PC-9 (cell line): ENCODE measurements at regions not wholly inside any gene's neighbourhood (a gene's known extent, or its start where the extent isn't known, plus 50 kb on each side); places are given as distances from the start of the nearest gene placed in this dataset.

Source experiments
- BruUV-seq: library from RNA; stranded (reverse); fragments of 400-500 nt; replicated peaks from 2 replicates; lab custom pipeline; 2021; lab: Mats Ljungman, UMichigan
- CTCF ChIA-PET: fragments of 300-600 bp; sonication (Branson Sonifier 250); formaldehyde crosslinking; loops from one replicate; lab custom pipeline; 2022; ENCODE audit warnings: antibody characterized with exemption; lab: Charles Lee
- POLR2A ChIA-PET: fragments of 300-600 bp; sonication (Branson Sonifier 250); formaldehyde crosslinking; loops from one replicate; lab custom pipeline; 2022; ENCODE audit warnings: antibody characterized with exemption; ENCODE audit not compliant: unreplicated experiment; lab: Charles Lee
- DNase-seq, 2 experiments: peaks; one replicate each; pipeline versions ENCODE4 v3.0.0 to v3.0.0-alpha.2; 2015 to 2022; ENCODE audit warnings: mixed read lengths in 1 of 2
- H2AFZ ChIP-seq: fragments of 200-600 bp; sonication (generic); 2 replicates; pipeline ENCODE4 v1.8.1; 2017; ENCODE audit warnings: antibody characterized with exemption
- H3F3A ChIP-seq: fragments of 200-600 bp; sonication (generic); 2 replicates; pipeline ENCODE4 v1.8.1; 2017; ENCODE audit warnings: antibody characterized with exemption, mild to moderate bottlenecking, low read depth; ENCODE audit not compliant: insufficient read depth
- H3K27ac ChIP-seq: fragments of 200-600 bp; sonication (generic); 2 replicates; pipeline ENCODE4 v1.6.1; 2016; ENCODE audit warnings: mixed run types
- H3K27me3 ChIP-seq: fragments of 200-600 bp; sonication (generic); 2 replicates; pipeline ENCODE4 v1.6.1; 2016; ENCODE audit warnings: low read depth, mixed run types; ENCODE audit not compliant: insufficient read depth
- H3K36me3 ChIP-seq: fragments of 200-600 bp; sonication (generic); 2 replicates; pipeline ENCODE4 v1.6.1; 2016; ENCODE audit warnings: low read depth, mixed run types
- H3K4me1 ChIP-seq: fragments of 200-600 bp; sonication (generic); replicated peaks from 2 replicates; pipeline ENCODE4 v1.6.1; 2016; ENCODE audit warnings: mixed run types; ENCODE audit not compliant: insufficient read depth
- H3K4me2 ChIP-seq: fragments of 200-600 bp; sonication (generic); 2 replicates; pipeline ENCODE4 v1.6.1; 2017; ENCODE audit warnings: mixed run types
- H3K4me3 ChIP-seq: fragments of 200-600 bp; sonication (generic); 2 replicates; pipeline ENCODE4 v1.6.1; 2016; ENCODE audit warnings: mixed run types
- H3K79me2 ChIP-seq: fragments of 200-600 bp; sonication (generic); 2 replicates; pipeline ENCODE4 v1.6.1; 2017; ENCODE audit warnings: low read depth, mixed run types
- H3K9me2 ChIP-seq: fragments of 200-600 bp; sonication (generic); 2 replicates; pipeline ENCODE4 v1.8.1; 2017; ENCODE audit warnings: mild to moderate bottlenecking; ENCODE audit not compliant: insufficient read depth
- H3K9me3 ChIP-seq: fragments of 200-600 bp; sonication (generic); 2 replicates; pipeline ENCODE4 v1.8.1; 2016; ENCODE audit warnings: low read depth; ENCODE audit not compliant: insufficient read depth
- H4K20me1 ChIP-seq: fragments of 200-600 bp; sonication (generic); 2 replicates; pipeline ENCODE4 v1.8.1; 2017; ENCODE audit not compliant: insufficient read depth
- EZH2 ChIP-seq: fragments of 200-600 bp; sonication (generic); IDR thresholded peaks from 2 replicates; pipeline ENCODE4 v1.8.0; 2017; ENCODE audit warnings: antibody characterized with exemption, low read depth
- intact Hi-C: fragments of 100-400 bp; cut with micrococcal nuclease; formaldehyde crosslinking; loops from one replicate; pipeline ENCODE4 v1.10.0; 2022; ENCODE audit not compliant: unreplicated experiment
- TF ChIP-seq, protein P1 (sequence below): fragments of 200-600 bp; sonication (generic); conservative IDR thresholded peaks from 2 replicates; pipeline ENCODE4 v1.6.1; 2017; ENCODE audit warnings: mixed run types, antibody characterized with exemption, mild to moderate bottlenecking, moderate library complexity

- Histone ChIP-seq H3K27me3 (no peaks in the 10 kb centered on the region), H3K9me3 (peaks cover 7% of the 10 kb centered on the region), H3F3A (peaks cover 22% of the 10 kb centered on the region; the same call in 1 of the 2 replicates), H4K20me1 (no peaks in the 10 kb centered on the region), H3K4me2 (no peak overlapping the region), H3K36me3 (peaks cover 7% of the 10 kb centered on the region; the same call in 1 of the 2 replicates), H3K4me3 (no peak overlapping the region), H3K4me1 (peaks cover 45% of the 10 kb centered on the region), H3K9me2 (no peaks in the 10 kb centered on the region), H3K27ac (no peak overlapping the region), H2AFZ (no peak overlapping the region), H3K79me2 (no peaks in the 10 kb centered on the region)
- no TSS peak for BruUV-seq
- peak; percentile 29 to 65 for DNase-seq
- POLR2A ChIA-PET: no interaction called here
- TF ChIP-seq EZH2: no peak
- TF ChIP-seq, protein P1, sequence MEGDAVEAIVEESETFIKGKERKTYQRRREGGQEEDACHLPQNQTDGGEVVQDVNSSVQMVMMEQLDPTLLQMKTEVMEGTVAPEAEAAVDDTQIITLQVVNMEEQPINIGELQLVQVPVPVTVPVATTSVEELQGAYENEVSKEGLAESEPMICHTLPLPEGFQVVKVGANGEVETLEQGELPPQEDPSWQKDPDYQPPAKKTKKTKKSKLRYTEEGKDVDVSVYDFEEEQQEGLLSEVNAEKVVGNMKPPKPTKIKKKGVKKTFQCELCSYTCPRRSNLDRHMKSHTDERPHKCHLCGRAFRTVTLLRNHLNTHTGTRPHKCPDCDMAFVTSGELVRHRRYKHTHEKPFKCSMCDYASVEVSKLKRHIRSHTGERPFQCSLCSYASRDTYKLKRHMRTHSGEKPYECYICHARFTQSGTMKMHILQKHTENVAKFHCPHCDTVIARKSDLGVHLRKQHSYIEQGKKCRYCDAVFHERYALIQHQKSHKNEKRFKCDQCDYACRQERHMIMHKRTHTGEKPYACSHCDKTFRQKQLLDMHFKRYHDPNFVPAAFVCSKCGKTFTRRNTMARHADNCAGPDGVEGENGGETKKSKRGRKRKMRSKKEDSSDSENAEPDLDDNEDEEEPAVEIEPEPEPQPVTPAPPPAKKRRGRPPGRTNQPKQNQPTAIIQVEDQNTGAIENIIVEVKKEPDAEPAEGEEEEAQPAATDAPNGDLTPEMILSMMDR: no peak
- intact Hi-C loops: no loop called here
- CTCF ChIA-PET: no interaction called here
Measured at GRCh38 chr2:70360661-70361270, 58.9 kb upstream of the FAM136A start.

GRCh38 chr2:70357684-70358071 lies 55.8 kb upstream of the FAM136A start:
- H3K79me2 ChIP-seq: no peaks in the 10 kb centered on the region
- ChIA-PET POLR2A (interaction anchor here (0.6 to 0.9 kb wide), 4 partner anchors 63 to 238 kb away, joined by 5 to 10 read pairs (median 6); no protein-coding TSS in a partner anchor), CTCF (interaction anchor here (0.7 to 1.0 kb wide), 3 partner anchors 54 to 166 kb away, joined by 3 to 11 read pairs (median 3); no protein-coding TSS in a partner anchor)
- H3F3A ChIP-seq: peaks cover 35% of the 10 kb centered on the region
- no TSS peak for BruUV-seq
- H3K9me3 ChIP-seq: peaks cover 7% of the 10 kb centered on the region
- peak overlapping the region; percentile 34; the same call in 1 of the 2 replicates for H3K4me2 ChIP-seq
- H3K4me1 ChIP-seq: peaks cover 60% of the 10 kb centered on the region
- no peaks in the 10 kb centered on the region for H3K9me2 ChIP-seq
- no peaks in the 10 kb centered on the region for H4K20me1 ChIP-seq
- DNase-seq: peak; percentile 65 to 75
- TF ChIP-seq, protein P1: no peak
- no peak for TF ChIP-seq EZH2
- H3K36me3 ChIP-seq: peaks cover 7% of the 10 kb centered on the region; the same call in 1 of the 2 replicates
- H3K4me3 ChIP-seq: no peak overlapping the region
- H2AFZ ChIP-seq: 0 out of 2 replicates have a peak overlapping the region, but pooled peaks have one; percentile 0
- H3K27me3 ChIP-seq: no peaks in the 10 kb centered on the region
- intact Hi-C loops: loop anchor here (1.0 kb wide), 1 partner anchor 25 kb away; no protein-coding TSS in a partner anchor
- H3K27ac ChIP-seq: peak overlapping the region; percentile 70

- BruUV-seq: TSS peak; percentile 79
- peak overlapping the region; percentile 70 for H3K27ac ChIP-seq
- no peak overlapping the region for H3K4me3 ChIP-seq
- intact Hi-C loops: loop anchor here (1.0 kb wide), 1 partner anchor 25 kb away; no protein-coding TSS in a partner anchor
- H3K79me2 ChIP-seq: no peaks in the 10 kb centered on the region
- H2AFZ ChIP-seq: 0 out of 2 replicates have a peak overlapping the region, but pooled peaks have one; percentile 0
- H3K9me3 ChIP-seq: peaks cover 7% of the 10 kb centered on the region
- H3K4me1 ChIP-seq: peaks cover 55% of the 10 kb centered on the region
- H3K4me2 ChIP-seq: peak overlapping the region; percentile 34; the same call in 1 of the 2 replicates
- H3F3A ChIP-seq: peaks cover 35% of the 10 kb centered on the region
- ChIA-PET CTCF (interaction anchor here (0.6 to 1.0 kb wide), 4 partner anchors 53 to 167 kb away, joined by 3 to 11 read pairs (median 3); partner anchors contain the start of gene FAM136A), POLR2A (interaction anchor here (0.6 to 0.9 kb wide), 3 partner anchors 68 to 239 kb away, joined by 5 to 10 read pairs (median 8); no protein-coding TSS in a partner anchor)
- no peaks in the 10 kb centered on the region for H4K20me1 ChIP-seq
- H3K27me3 ChIP-seq: no peaks in the 10 kb centered on the region
- TF ChIP-seq, protein P1: no peak
- TF ChIP-seq EZH2: no peak
- H3K36me3 ChIP-seq: peaks cover 7% of the 10 kb centered on the region; the same call in 1 of the 2 replicates
- DNase-seq: no peak
- no peaks in the 10 kb centered on the region for H3K9me2 ChIP-seq
Measured at GRCh38 chr2:70356941-70357683, 55.2 kb upstream of the FAM136A start.
